CD4-positive, alpha-beta T cell treated with Interleukin-10 for 1 hour (primary cell): ENCODE measurements at regions not wholly inside any gene's neighbourhood (a gene's known extent, or its start where the extent isn't known, plus 50 kb on each side); places are given as distances from the start of the nearest gene placed in this dataset.
"Not testable (repeated sequence)": the region's sequence is repeated elsewhere in the genome, so short reads cannot be mapped to it uniquely, and the experiment has no call there.

Source experiments
- DNase-seq: peaks from one replicate; pipeline ENCODE4 v3.0.0-alpha.2; 2020

DNA sequence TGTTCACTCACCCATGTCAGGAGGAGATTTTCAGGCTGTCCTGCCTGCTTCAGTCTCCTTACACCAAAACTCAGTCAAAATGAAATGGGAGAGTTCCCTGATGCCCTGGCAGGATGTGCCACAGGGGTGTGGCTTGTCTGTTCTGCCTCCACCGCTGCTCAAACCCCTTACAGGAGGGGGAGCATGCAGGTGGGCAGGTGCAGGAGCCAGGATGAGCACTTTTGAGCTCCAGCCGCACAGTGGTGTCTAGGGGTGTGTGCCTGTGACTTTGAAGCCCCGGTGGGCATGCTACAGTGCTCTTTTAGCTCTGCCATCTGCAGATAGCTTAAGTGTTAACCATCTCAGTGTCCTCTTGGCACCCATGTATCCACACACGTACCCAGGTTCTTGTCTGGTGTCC, 71.9 kb upstream of the IPO5 start:
- DNase-seq = no peak

DNA sequence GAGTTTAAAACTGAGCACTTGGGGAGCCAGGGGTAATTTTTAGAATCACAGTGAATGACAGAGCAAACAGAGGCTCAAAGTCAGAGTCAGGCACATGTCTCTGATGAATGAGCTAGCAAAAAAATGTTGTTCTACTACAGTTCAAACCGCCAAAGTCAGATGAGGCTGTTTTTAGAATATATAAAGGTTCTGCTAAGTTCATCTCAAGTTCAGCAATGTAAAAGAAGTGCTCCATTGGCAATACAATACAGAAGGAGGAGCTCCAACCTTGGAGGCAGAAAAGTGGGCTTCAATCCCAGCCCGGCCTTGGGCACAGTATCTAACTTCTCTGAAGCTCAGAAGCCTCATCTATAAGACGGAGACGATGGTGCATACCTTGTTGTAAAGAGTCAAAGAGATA, 70.1 kb upstream of the IPO5 start:
- DNase-seq = no peak

DNA sequence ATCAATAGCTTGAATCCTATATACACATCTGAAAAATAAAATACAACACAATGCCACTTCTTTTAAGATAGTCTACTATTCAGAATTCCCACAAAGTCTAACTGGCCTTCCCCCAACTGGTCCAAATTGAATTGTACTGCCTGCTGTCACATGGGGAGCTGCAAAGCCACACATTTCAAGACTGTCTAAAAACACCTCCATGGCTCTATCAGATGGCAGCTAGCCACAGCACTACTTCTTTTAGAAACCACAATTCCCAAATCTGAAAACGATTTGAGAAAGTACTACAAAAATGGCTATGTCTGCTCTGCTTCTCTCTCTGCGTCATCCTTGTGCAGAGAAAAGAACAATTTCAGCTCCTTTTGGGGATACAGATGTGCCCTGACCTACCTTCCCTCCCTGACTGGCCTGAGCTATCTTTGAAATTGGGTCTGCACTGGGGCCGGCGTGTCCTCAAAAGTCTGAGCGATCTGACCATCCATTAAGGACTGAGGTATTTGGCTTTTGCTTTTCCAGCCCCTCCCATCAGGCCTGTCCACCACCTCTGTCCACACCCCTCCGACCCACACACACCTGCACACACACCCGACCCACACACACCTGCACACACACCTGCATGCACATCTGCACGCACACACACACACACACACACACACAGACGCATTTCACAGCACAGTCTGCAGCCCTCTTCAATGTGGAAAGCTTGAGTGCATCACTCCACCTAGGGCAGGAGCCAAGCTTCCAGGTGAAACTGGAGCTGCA, 68.6 kb upstream of the IPO5 start:
- DNase-seq = no peak

- DNase-seq = no peak
These were observed 67.8 kb upstream of the IPO5 start for GRCh38 chr13:97885641-97886040.

GRCh38 chr13:97889803-97890202, 63.7 kb upstream of the IPO5 start:
- no peak for DNase-seq

DNA sequence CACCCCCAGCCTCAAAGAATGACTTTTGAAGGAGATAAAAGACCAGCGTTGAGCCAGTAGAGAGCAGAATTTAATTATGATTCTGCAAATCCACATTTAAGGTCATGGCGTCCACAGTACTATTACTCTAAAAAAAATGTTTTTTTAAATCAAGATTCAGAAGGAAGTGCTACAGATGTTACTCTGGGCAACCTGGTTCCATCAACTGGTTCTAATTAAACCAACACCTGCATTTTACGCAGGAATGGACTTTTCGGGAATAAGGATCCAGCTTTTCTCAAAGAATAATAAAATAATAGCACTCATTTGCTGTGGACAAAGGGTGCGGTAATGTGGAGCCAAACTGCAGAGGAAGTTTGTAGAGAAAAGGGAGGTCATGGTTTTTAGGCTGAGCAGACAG, 62.9 kb upstream of the IPO5 start:
- no peak for DNase-seq

GRCh38 chr13:97891964-97892363, 61.5 kb upstream of the IPO5 start:
- not testable (repeated sequence) for DNase-seq

DNA sequence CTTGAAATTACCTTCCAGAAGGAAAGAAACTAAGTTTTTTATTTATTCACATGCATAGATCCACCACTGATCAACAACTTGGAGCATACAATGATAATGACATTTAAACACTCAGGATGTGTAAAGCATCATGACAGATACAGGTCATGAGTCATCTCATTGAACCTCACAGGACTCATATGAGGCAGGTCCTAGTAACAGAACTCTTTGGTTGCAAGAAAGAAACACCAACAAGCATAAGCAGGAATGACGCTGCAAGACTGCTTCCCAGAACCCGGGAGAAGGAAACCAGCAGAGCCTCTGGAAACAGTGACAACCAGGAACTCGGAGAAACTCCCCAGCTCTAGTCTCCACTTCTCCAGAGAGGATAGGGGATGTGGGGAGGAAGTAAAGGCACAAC, 60.8 kb upstream of the IPO5 start:
- DNase-seq = no peak

DNA sequence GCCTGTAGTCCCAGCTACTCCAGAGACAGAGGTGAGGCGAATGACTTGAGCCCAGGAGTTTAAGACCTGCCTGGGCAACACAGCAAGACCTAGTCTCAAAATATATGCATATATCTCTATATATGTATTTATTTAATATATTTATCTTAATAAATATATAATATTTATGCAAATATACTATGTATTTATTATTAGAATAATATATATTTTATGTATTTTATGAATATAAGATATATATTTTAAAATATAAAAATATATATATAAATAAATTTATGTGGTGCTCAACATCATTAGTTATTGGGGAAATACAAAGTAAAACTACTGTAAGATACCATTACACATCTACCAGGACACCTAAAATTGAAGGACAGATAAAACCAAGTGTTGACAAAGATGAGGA, 58.1 kb upstream of the IPO5 start:
- no peak for DNase-seq

GRCh38 chr13:97896446-97896845, 57.0 kb upstream of the IPO5 start:
- DNase-seq = no peak

- DNase-seq = no peak
These were observed 51.8 kb upstream of the IPO5 start for GRCh38 chr13:97901716-97902115.
